HepG2 (cell line): ENCODE measurements at regions not wholly inside any gene's neighbourhood (a gene's known extent, or its start where the extent isn't known, plus 50 kb on each side); places are given as distances from the start of the nearest gene placed in this dataset.

Experiments used
- ATAC-seq: fragments of 200-7000 bp; cut with Tn5 transposase; 3 replicates; pipeline ENCODE4 v1.9.1; 2020; ENCODE audit warnings: mild to moderate bottlenecking, moderate library complexity
- BruUV-seq: library from RNA; stranded (reverse); fragments of 400-500 nt; replicated peaks from 2 replicates; lab custom pipeline; 2021; lab: Mats Ljungman, UMichigan
- CTCF ChIA-PET: fragments of 300-600 bp; formaldehyde crosslinking; extraction: SDS; loops from one replicate; lab custom pipeline; 2021; ENCODE audit warnings: low total read pairs, inconsistent platforms, low intra/inter-chr PET ratio; lab: Yijun Ruan, JAX
- POLR2A ChIA-PET: fragments of 350-600 bp; sonication (Branson Sonifier 250); formaldehyde crosslinking; loops from one replicate; lab custom pipeline; 2020; ENCODE audit warnings: antibody characterized with exemption, inconsistent platforms; lab: Yijun Ruan, JAX
- DNase-seq: peaks from one replicate; pipeline ENCODE4 v3.0.0-alpha.2; 2015; ENCODE audit warnings: low spot score
- FAIRE-seq: peaks from 3 replicates; lab custom pipeline; 2011; peaks lifted over from hg19 to GRCh38; lab: Jason Lieb, UNC
- H2AFZ ChIP-seq: one replicate; pipeline ENCODE4 v1.6.1; 2011; ENCODE audit warnings: low read length, inconsistent platforms
- H3K27ac ChIP-seq: fragments of 300-600 bp; 3 replicates; pipeline ENCODE4 v1.8.0; 2011; ENCODE audit warnings: mixed run types, mild to moderate bottlenecking, mixed read lengths, low read length, inconsistent platforms; ENCODE audit not compliant: insufficient read depth; ENCODE audit errors: extremely low read length
- H3K27me3 ChIP-seq, 2 experiments: fragments of 200-600 bp in 1 of 2; 2 replicates in 1 of 2; 3 replicates in 1 of 2; pipeline versions ENCODE4 v1.6.0 to v1.8.0; 2011; ENCODE audit warnings: low read length in 2 of 2, mild to moderate bottlenecking in 2 of 2, moderate library complexity in 2 of 2, inconsistent platforms in 1 of 2; ENCODE audit not compliant: insufficient read depth in 2 of 2, control insufficient read depth in 1 of 2
- H3K36me3 ChIP-seq, 2 experiments: fragments of 200-600 bp in 1 of 2; replicated peaks in 1 of 2; 2 replicates in 1 of 2; 3 replicates in 1 of 2; pipeline versions ENCODE4 v1.5.1 to v1.8.0; 2011; ENCODE audit warnings: low read length in 2 of 2, inconsistent platforms in 1 of 2; ENCODE audit not compliant: insufficient read depth in 2 of 2, control insufficient read depth in 1 of 2
- H3K4me1 ChIP-seq: 2 replicates; pipeline ENCODE4 v1.5.1; 2012; ENCODE audit warnings: low read length, inconsistent platforms; ENCODE audit not compliant: insufficient read depth
- H3K4me2 ChIP-seq: 2 replicates; pipeline ENCODE4 v1.6.0; 2011; ENCODE audit warnings: low read depth, low read length, inconsistent platforms
- H3K4me3 ChIP-seq, 3 experiments: fragments of 200-600 bp in 1 of 3; sonication (generic), shearing (Covaris generic) in 1 of 3; replicated peaks in 1 of 3; 2 replicates each; pipeline ENCODE4 v1.5.1; 2011 to 2016; ENCODE audit warnings: low read length in 3 of 3, inconsistent platforms in 2 of 3, low read depth in 2 of 3, mild to moderate bottlenecking in 2 of 3, control low read depth in 1 of 3, mixed read lengths in 1 of 3; ENCODE audit not compliant: insufficient read depth in 1 of 3
- H3K79me2 ChIP-seq: one replicate; pipeline ENCODE4 v1.6.1; 2011; ENCODE audit warnings: low read length, inconsistent platforms; ENCODE audit not compliant: insufficient read depth
- H3K9ac ChIP-seq: 2 replicates; pipeline ENCODE4 v1.6.0; 2011; ENCODE audit warnings: mild to moderate bottlenecking, low read depth, low read length, inconsistent platforms; ENCODE audit not compliant: insufficient read depth
- H3K9me3 ChIP-seq: 2 replicates; pipeline ENCODE4 v1.5.1; 2012; ENCODE audit warnings: mild to moderate bottlenecking, low read length
- H4K20me1 ChIP-seq: 2 replicates; pipeline ENCODE4 v1.6.0; 2011; ENCODE audit warnings: inconsistent platforms, mild to moderate bottlenecking, low read length, moderate library complexity; ENCODE audit not compliant: insufficient read depth
- AFF4 ChIP-seq: sonication (generic); formaldehyde crosslinking; IDR thresholded peaks from 2 replicates; pipeline ENCODE4 v1.4.0; 2020; ENCODE audit warnings: missing genetic modification reagents
- MAFF ChIP-seq: IDR thresholded peaks from 2 replicates; pipeline ENCODE4 v1.6.1; 2011; ENCODE audit warnings: low read depth, low read length, improper control_type of control experiment
- MAFK ChIP-seq, 2 experiments: IDR thresholded peaks in 1 of 2; conservative IDR thresholded peaks in 1 of 2; 2 replicates each; pipeline ENCODE4 v1.6.1; 2011; ENCODE audit warnings: improper control_type of control experiment in 2 of 2, low read length in 2 of 2
- NBN ChIP-seq: fragments of 450-650 bp; conservative IDR thresholded peaks from 2 replicates; pipeline ENCODE4 v1.6.1; 2017
- NFE2L2 ChIP-seq: fragments of 150-350 bp; IDR thresholded peaks from 2 replicates; pipeline ENCODE4 v1.6.1; 2014; ENCODE audit warnings: low read length
- SALL2 ChIP-seq: sonication (generic); formaldehyde crosslinking; IDR thresholded peaks from 2 replicates; pipeline ENCODE4 v1.8.1; 2023; ENCODE audit warnings: mild to moderate bottlenecking, missing genetic modification reagents, inconsistent platforms
- SMC3 ChIP-seq: IDR thresholded peaks from 2 replicates; pipeline ENCODE4 v1.6.1; 2011; ENCODE audit warnings: low read length, improper control_type of control experiment
- SOX13 ChIP-seq, 3 experiments: fragments of 450-650 bp in 1 of 3; sonication (generic) in 1 of 3; formaldehyde crosslinking in 1 of 3; IDR thresholded peaks in 2 of 3; conservative IDR thresholded peaks in 1 of 3; 2 replicates each; pipeline versions ENCODE4 v1.5.0 to v1.6.1; 2016 to 2020; ENCODE audit warnings: antibody characterized with exemption in 1 of 3, mild to moderate bottlenecking in 1 of 3, missing compliant biosample characterization in 1 of 3, missing genetic modification reagents in 1 of 3, moderate library complexity in 1 of 3
- ZNF17 ChIP-seq: sonication (generic); formaldehyde crosslinking; IDR thresholded peaks from 2 replicates; pipeline ENCODE4 v1.5.0; 2020; ENCODE audit warnings: mild to moderate bottlenecking, missing genetic modification reagents
- WGBS: methylation state at CpG from one replicate; pipeline ENCODE4 v1.1.6; 2017; ENCODE audit warnings: low lambda C conversion rate; 5-methylcytosine and 5-hydroxymethylcytosine counted together
- in situ Hi-C: cut with HindIII; loops from 2 replicates; pipeline ENCODE4 v1.10.0; 2017; ENCODE audit warnings: low pct_unique_long_range_greater_than_20kb; ENCODE audit not compliant: extremely low pct_ligation_motif_present
- intact Hi-C: fragments of 100-400 bp; cut with micrococcal nuclease; formaldehyde crosslinking; loops from one replicate; pipeline ENCODE4 v1.10.0; 2022; ENCODE audit not compliant: unreplicated experiment

- 87% methylated on average over 4 of the region's 4 CpGs for WGBS
- H3K27ac ChIP-seq, result no peak overlapping the region
- TF ChIP-seq SALL2 (CRISPR knock-in tag), result no peak
- no peak for TF ChIP-seq SMC3
- TF ChIP-seq MAFF, result peak; percentile 80
- TF ChIP-seq NBN, result no peak
- TF ChIP-seq MAFK (conservative IDR thresholded peaks at IDR 0.05 in 1 of 2, IDR thresholded peaks at IDR 0.05 in 1 of 2; ENCODE audit: low read length in 2 of 2), result peak; percentile 78 to 91
- TF ChIP-seq SOX13 (IDR thresholded peaks at IDR 0.05), result no peak
- TF ChIP-seq SOX13 (CRISPR knock-in tag; conservative IDR thresholded peaks at IDR 0.05 in 1 of 2, IDR thresholded peaks at IDR 0.05 in 1 of 2), result no peak
- in situ Hi-C loops (no loop called here), intact Hi-C loops (no loop called here)
- DNase-seq (no peak), FAIRE-seq (no peak), ATAC-seq (no peak)
- H3K27me3 ChIP-seq, result no peaks in the 10 kb centered on the region
- ChIA-PET CTCF (no interaction called here), POLR2A (no interaction called here)
- no peaks in the 10 kb centered on the region for H4K20me1 ChIP-seq
- no TSS peak for BruUV-seq
- no peak overlapping the region for H3K9ac ChIP-seq
- H3K36me3 ChIP-seq, result no peaks in the 10 kb centered on the region; a peak in 1 of 5 replicates
- H3K79me2 ChIP-seq, result no peaks in the 10 kb centered on the region
- H3K4me3 ChIP-seq, result no peak overlapping the region
- H3K4me2 ChIP-seq, result no peak overlapping the region
- H3K9me3 ChIP-seq, result no peaks in the 10 kb centered on the region
- no peak overlapping the region for H2AFZ ChIP-seq
- no peaks in the 10 kb centered on the region for H3K4me1 ChIP-seq
These were observed 150.8 kb upstream of the NPSR1 start for GRCh38 chr7:34507191-34507590.

- no peak overlapping the region for H3K27ac ChIP-seq
- BruUV-seq, result no TSS peak
- intact Hi-C loops, result no loop called here
- peaks cover 0 to 7% of the 10 kb centered on the region in 2 experiments; a peak in 1 of 5 replicates for H3K36me3 ChIP-seq
- in situ Hi-C loops, result no loop called here
- no peaks in the 10 kb centered on the region for H4K20me1 ChIP-seq
- H2AFZ ChIP-seq, result no peak overlapping the region
- H3K4me1 ChIP-seq, result no peaks in the 10 kb centered on the region
- H3K27me3 ChIP-seq, result no peaks in the 10 kb centered on the region
- DNase-seq, result no peak
- peak; percentile 63 for TF ChIP-seq NFE2L2
- TF ChIP-seq MAFF, result peak; percentile 34; the same call in 1 of the 2 replicates
- TF ChIP-seq ZNF17 (CRISPR knock-in tag), result no peak
- peak; percentile 34 to 51; a peak in 3 of 4 replicates for TF ChIP-seq MAFK (conservative IDR thresholded peaks at IDR 0.05 in 1 of 2, IDR thresholded peaks at IDR 0.05 in 1 of 2; ENCODE audit: low read length in 2 of 2)
- no peak for TF ChIP-seq AFF4 (CRISPR knock-in tag)
- TF ChIP-seq, all 625 proteins: peak for 3
- 91% methylated on average over 5 of the region's 5 CpGs for WGBS
- Histone ChIP-seq H3K9ac (no peak overlapping the region), H3K79me2 (no peaks in the 10 kb centered on the region), H3K4me2 (no peak overlapping the region), H3K4me3 (no peak overlapping the region), H3K9me3 (no peaks in the 10 kb centered on the region)
- no peak for ATAC-seq
- ChIA-PET CTCF (no interaction called here), POLR2A (no interaction called here)
- no peak for FAIRE-seq
These were observed 134.6 kb upstream of the NPSR1 start for GRCh38 chr7:34523226-34523918.
